ENCODE measurements at regions not wholly inside any gene's neighbourhood (a gene's known extent, or its start where the extent isn't known, plus 50 kb on each side); places are given as distances from the start of the nearest gene placed in this dataset.
A peak's percentile ranks its signal among the peaks of the same experiment; 100 is the strongest.

- DNase-seq = no peak
These were observed 65.0 kb downstream of the NOL4 start for GRCh38 chr18:34159691-34160185.

GRCh38 chr18:34158881-34159690, 65.6 kb downstream of the NOL4 start:
- DNase-seq = no peak

- DNase-seq = no peak
These were observed 71.0 kb downstream of the NOL4 start for GRCh38 chr18:34153711-34154110.

GRCh38 chr18:34131006-34131405, 93.7 kb downstream of the NOL4 start:
- no peak for DNase-seq

- DNase-seq = no peak
These were observed 96.3 kb downstream of the NOL4 start for GRCh38 chr18:34128436-34128835.

GRCh38 chr18:34126121-34126520, 98.6 kb downstream of the NOL4 start:
- no peak for DNase-seq

- peak; percentile 50 for DNase-seq
These were observed 101.9 kb downstream of the NOL4 start for GRCh38 chr18:34122724-34123334.

GRCh38 chr18:34121200-34121721, 103.5 kb downstream of the NOL4 start:
- no peak for DNase-seq

- no peak for DNase-seq
These were observed 104.4 kb downstream of the NOL4 start for GRCh38 chr18:34120294-34120693.

- DNase-seq = no peak
These were observed 107.4 kb downstream of the NOL4 start for GRCh38 chr18:34117319-34117718.

GRCh38 chr18:34115409-34116081, 109.2 kb downstream of the NOL4 start:
- DNase-seq = no peak

GRCh38 chr18:34114996-34115395, 109.7 kb downstream of the NOL4 start:
- no peak for DNase-seq

GRCh38 chr18:34108206-34108605, 116.5 kb downstream of the NOL4 start:
- DNase-seq = no peak

- no peak for DNase-seq
These were observed 126.6 kb downstream of the NOL4 start for GRCh38 chr18:34098109-34098508.

- no peak for DNase-seq
These were observed 127.4 kb downstream of the NOL4 start for GRCh38 chr18:34097312-34097711.

GRCh38 chr18:34094148-34094547, 130.6 kb downstream of the NOL4 start:
- no peak for DNase-seq

- no peak for DNase-seq
These were observed 131.9 kb downstream of the NOL4 start for GRCh38 chr18:34092796-34093195.

- no peak for DNase-seq
These were observed 138.3 kb downstream of the NOL4 start for GRCh38 chr18:34086370-34086769.

GRCh38 chr18:34085140-34085739, 139.5 kb downstream of the NOL4 start:
- DNase-seq = no peak

- DNase-seq = no peak
These were observed 140.1 kb downstream of the NOL4 start for GRCh38 chr18:34084635-34085034.

GRCh38 chr18:34083910-34084535, 140.7 kb downstream of the NOL4 start:
- DNase-seq = no peak

GRCh38 chr18:34077599-34077998, 147.1 kb downstream of the NOL4 start:
- no peak for DNase-seq

All from activated CD4-positive, alpha-beta T cell treated with anti-CD3 and anti-CD28 coated beads, Interleukin-2, amount 50 U/mL, for 16 hours (primary cell).